ENCODE measurements at regions not wholly inside any gene's neighbourhood (a gene's known extent, or its start where the extent isn't known, plus 50 kb on each side); places are given as distances from the start of the nearest gene placed in this dataset.

- no peak for TF ChIP-seq POLR2A (IDR thresholded peaks at IDR 0.05)
- no peak for TF ChIP-seq CTCF (IDR thresholded peaks at IDR 0.05)
Measured at GRCh38 chr2:185108588-185108987, 510.3 kb downstream of the ZNF804A start.
